GM23338 (cell line): ENCODE measurements at regions not wholly inside any gene's neighbourhood (a gene's known extent, or its start where the extent isn't known, plus 50 kb on each side); places are given as distances from the start of the nearest gene placed in this dataset.

ENCODE experiments used
- ATAC-seq: fragments of 200-7000 bp; cut with Tn5 transposase; 3 replicates; pipeline ENCODE4 v1.9.1; 2020
- DNase-seq: peaks from one replicate; pipeline ENCODE4 v3.0.0-alpha.2; 2015; ENCODE audit warnings: low spot score
- H2AFZ ChIP-seq: fragments of 200-600 bp; sonication (generic); 2 replicates; pipeline ENCODE4 v1.8.0; 2016; ENCODE audit warnings: antibody characterized with exemption, mild to moderate bottlenecking, moderate library complexity
- H3F3A ChIP-seq: fragments of 200-600 bp; sonication (generic); replicated peaks from 2 replicates; pipeline ENCODE4 v1.8.0; 2017; ENCODE audit warnings: antibody characterized with exemption, mixed run types, low read depth
- H3K27ac ChIP-seq: fragments of 200-600 bp; sonication (generic); 2 replicates; pipeline ENCODE4 v1.6.1; 2016; ENCODE audit warnings: low read depth
- H3K27me3 ChIP-seq: fragments of 200-600 bp; sonication (generic); 2 replicates; pipeline ENCODE4 v1.8.0; 2016; ENCODE audit warnings: mild to moderate bottlenecking, mixed run types, moderate library complexity; ENCODE audit not compliant: insufficient read depth
- H3K36me3 ChIP-seq: fragments of 200-600 bp; sonication (generic); 2 replicates; pipeline ENCODE4 v1.8.0; 2016; ENCODE audit warnings: mild to moderate bottlenecking; ENCODE audit not compliant: insufficient read depth
- H3K4me1 ChIP-seq: fragments of 200-600 bp; sonication (generic); 2 replicates; pipeline ENCODE4 v1.8.0; 2016; ENCODE audit warnings: mild to moderate bottlenecking, moderate library complexity; ENCODE audit not compliant: insufficient read depth
- H3K4me2 ChIP-seq: fragments of 200-600 bp; sonication (generic); 2 replicates; pipeline ENCODE4 v1.7.1; 2017; ENCODE audit warnings: mixed run types
- H3K4me3 ChIP-seq: fragments of 200-600 bp; sonication (generic); 2 replicates; pipeline ENCODE4 v1.6.1; 2016; ENCODE audit warnings: mixed run types
- H3K79me2 ChIP-seq: fragments of 200-600 bp; sonication (generic); replicated peaks from 2 replicates; pipeline ENCODE4 v1.8.0; 2017; ENCODE audit warnings: mild to moderate bottlenecking; ENCODE audit not compliant: insufficient read depth
- H3K9me2 ChIP-seq: fragments of 200-600 bp; sonication (generic); 2 replicates; pipeline ENCODE4 v1.8.0; 2017; ENCODE audit not compliant: insufficient read depth
- H4K20me1 ChIP-seq: fragments of 200-600 bp; sonication (generic); replicated peaks from 2 replicates; pipeline ENCODE4 v1.8.0; 2017; ENCODE audit warnings: mild to moderate bottlenecking; ENCODE audit not compliant: insufficient read depth
- H3K27ac Mint-ChIP-seq: 2 replicates; pipeline ENCODE4 v1.8.0; 2020; ENCODE audit warnings: inconsistent platforms, mild to moderate bottlenecking, moderate library complexity, mixed read lengths
- H3K27me3 Mint-ChIP-seq: 3 replicates; pipeline ENCODE4 v1.8.0; 2022; ENCODE audit warnings: low read depth, mild to moderate bottlenecking, moderate library complexity, mixed read lengths, inconsistent platforms; ENCODE audit not compliant: insufficient read depth, poor library complexity
- H3K36me3 Mint-ChIP-seq: 3 replicates; pipeline ENCODE4 v1.8.0; 2021; ENCODE audit warnings: low read depth, mild to moderate bottlenecking, inconsistent platforms, moderate library complexity, mixed read lengths
- H3K4me1 Mint-ChIP-seq: 3 replicates; pipeline ENCODE4 v1.8.0; 2020; ENCODE audit warnings: mild to moderate bottlenecking, inconsistent platforms, mixed read lengths
- H3K4me3 Mint-ChIP-seq: 3 replicates; pipeline ENCODE4 v1.8.0; 2021; ENCODE audit warnings: moderate library complexity, mild to moderate bottlenecking, inconsistent platforms, mixed read lengths
- H3K9me3 Mint-ChIP-seq: 3 replicates; pipeline ENCODE4 v1.8.0; 2020; ENCODE audit warnings: moderate library complexity, mild to moderate bottlenecking, inconsistent platforms, mixed read lengths
- CREB1 ChIP-seq: fragments of 250-450 bp; sonication (Bioruptor Pico); IDR thresholded peaks from 2 replicates; pipeline ENCODE4 v1.5.0; 2020; ENCODE audit warnings: low read depth, mild to moderate bottlenecking, moderate library complexity
- CTCF ChIP-seq, 2 experiments: fragments of 200-600 bp in 1 of 2; sonication (generic) in 1 of 2; conservative IDR thresholded peaks; 2 replicates each; pipeline versions ENCODE4 v1.5.1 to v1.6.1; 2016 to 2017; ENCODE audit warnings: antibody characterized with exemption in 2 of 2, low read depth in 2 of 2, mild to moderate bottlenecking in 2 of 2, moderate library complexity in 1 of 2
- ETS1 ChIP-seq: IDR thresholded peaks from 2 replicates; pipeline ENCODE4 v1.6.1; 2016; ENCODE audit warnings: antibody characterized with exemption
- EZH2 ChIP-seq: fragments of 200-600 bp; sonication (generic); IDR thresholded peaks from one replicate; pipeline ENCODE4 v1.8.0; 2017; ENCODE audit warnings: antibody characterized with exemption, mild to moderate bottlenecking, low read depth; ENCODE audit not compliant: unreplicated experiment
- EZH2phosphoT487 ChIP-seq: fragments of 200-600 bp; sonication (generic); IDR thresholded peaks from one replicate; pipeline ENCODE4 v1.8.1; 2018; ENCODE audit warnings: antibody characterized with exemption; ENCODE audit not compliant: unreplicated experiment
- JUNB ChIP-seq: IDR thresholded peaks from one replicate; pipeline ENCODE4 v1.6.1; 2016; ENCODE audit warnings: antibody characterized with exemption; ENCODE audit not compliant: unreplicated experiment
- NANOG ChIP-seq: IDR thresholded peaks from 2 replicates; pipeline ENCODE4 v1.6.1; 2016; ENCODE audit warnings: antibody characterized with exemption, borderline replicate concordance
- POLR2AphosphoS5 ChIP-seq: IDR thresholded peaks from 2 replicates; pipeline ENCODE4 v1.6.1; 2016; ENCODE audit warnings: antibody characterized with exemption, low read depth
- REST ChIP-seq: IDR thresholded peaks from one replicate; pipeline ENCODE4 v1.6.1; 2018; ENCODE audit warnings: antibody characterized with exemption; ENCODE audit not compliant: unreplicated experiment
- STAT1 ChIP-seq: IDR thresholded peaks from one replicate; pipeline ENCODE4 v1.6.1; 2016; ENCODE audit warnings: antibody characterized with exemption; ENCODE audit not compliant: unreplicated experiment
- ZNF114 ChIP-seq: fragments of 250-450 bp; sonication (Bioruptor Pico); IDR thresholded peaks from 2 replicates; pipeline ENCODE4 v1.5.0; 2020; ENCODE audit warnings: mild to moderate bottlenecking, moderate library complexity
- ZNF331 ChIP-seq: fragments of 250-450 bp; sonication (Bioruptor Pico); IDR thresholded peaks from 2 replicates; pipeline ENCODE4 v1.5.0; 2020; ENCODE audit warnings: low read depth, mild to moderate bottlenecking, moderate library complexity
- ZNF462 ChIP-seq: fragments of 250-450 bp; sonication (Bioruptor Pico); IDR thresholded peaks from 2 replicates; pipeline ENCODE4 v1.5.0; 2020; ENCODE audit warnings: mild to moderate bottlenecking, moderate library complexity

- Mint-ChIP-seq H3K36me3 (no peaks in the 10 kb centered on the region), H3K4me1 (no peaks in the 10 kb centered on the region; the same call in none of the 3 replicates), H3K9me3 (no peaks in the 10 kb centered on the region), H3K27me3 (peaks cover 1% of the 10 kb centered on the region), H3K27ac (no peak overlapping the region; the same call in 1 of the 2 replicates), H3K4me3 (no peak overlapping the region)
- no peaks in the 10 kb centered on the region for H3K79me2 ChIP-seq
- no peaks in the 10 kb centered on the region for H4K20me1 ChIP-seq
- H3K27me3 ChIP-seq = no peaks in the 10 kb centered on the region
- DNase-seq = peak; percentile 35
- H3K4me2 ChIP-seq = no peak overlapping the region
- ATAC-seq = peak; percentile 61
- no peaks in the 10 kb centered on the region for H3K36me3 ChIP-seq
- H3K4me3 ChIP-seq = no peak overlapping the region
- H3K27ac ChIP-seq = no peak overlapping the region
- no peak overlapping the region for H2AFZ ChIP-seq
- no peaks in the 10 kb centered on the region for H3K4me1 ChIP-seq
- TF ChIP-seq JUNB (no peak), ZNF462 (CRISPR knock-in tag) (no peak), ETS1 (no peak), CTCF (conservative IDR thresholded peaks at IDR 0.05; ENCODE audit: low read depth in 2 of 2) (no peak), ZNF114 (CRISPR knock-in tag) (no peak), ZNF331 (no peak), EZH2phosphoT487 (no peak), REST (no peak), POLR2AphosphoS5 (no peak), EZH2 (no peak), STAT1 (no peak), CREB1 (no peak), NANOG (no peak)
- H3F3A ChIP-seq = no peaks in the 10 kb centered on the region
- no peaks in the 10 kb centered on the region for H3K9me2 ChIP-seq
These were observed 745.3 kb downstream of the SATB2 start for GRCh38 chr2:198712485-198712884.
